HG02885 (cell line): ENCODE measurements at regions not wholly inside any gene's neighbourhood (a gene's known extent, or its start where the extent isn't known, plus 50 kb on each side); places are given as distances from the start of the nearest gene placed in this dataset.

Experiments used
- ATAC-seq: cut with Tn5 transposase; IDR thresholded peaks from one replicate; pipeline ENCODE4 v1.9.1; 2021; ENCODE audit warnings: mild to moderate bottlenecking; ENCODE audit not compliant: unreplicated experiment, poor library complexity

DNA sequence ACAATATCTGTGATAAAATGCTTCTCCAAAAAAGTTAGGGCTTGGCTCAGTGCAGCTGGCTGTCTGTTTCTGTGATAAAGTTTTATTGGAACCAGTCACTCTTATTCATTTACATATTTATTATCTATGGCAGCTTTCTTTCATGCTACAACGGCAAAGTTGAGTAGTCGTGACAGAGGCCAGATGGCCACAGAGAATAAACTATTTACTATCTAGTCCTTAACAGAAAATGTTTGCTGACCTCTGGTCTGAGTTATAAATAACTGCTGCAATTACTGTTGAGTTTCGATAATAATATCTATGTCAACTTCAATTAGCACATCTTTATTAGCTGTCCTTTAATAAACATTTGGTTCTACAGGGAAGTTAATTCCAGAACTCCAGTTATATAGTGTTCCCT, 180.2 kb upstream of the RUNX1 start:
- no peak for ATAC-seq

DNA sequence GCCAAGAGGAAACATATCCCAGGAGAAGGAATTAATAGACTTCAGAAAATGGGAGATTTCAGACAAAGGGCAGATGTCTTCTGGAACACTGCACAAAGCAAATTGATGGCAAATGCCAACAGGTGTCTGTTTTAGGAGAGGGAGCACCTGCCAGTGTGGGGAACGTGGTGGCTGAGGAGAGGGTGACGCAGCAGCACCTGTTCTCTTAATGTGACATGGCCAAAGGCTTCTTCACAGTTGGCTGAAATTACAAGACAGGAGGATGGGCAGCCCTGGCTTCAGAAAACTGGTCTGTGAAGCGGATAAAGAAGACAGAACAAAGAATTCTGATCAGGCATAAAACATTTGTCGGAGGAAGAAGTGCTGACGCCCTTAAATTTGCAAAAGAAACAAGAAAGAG, 178.7 kb upstream of the RUNX1 start:
- ATAC-seq = peak; percentile 28

DNA sequence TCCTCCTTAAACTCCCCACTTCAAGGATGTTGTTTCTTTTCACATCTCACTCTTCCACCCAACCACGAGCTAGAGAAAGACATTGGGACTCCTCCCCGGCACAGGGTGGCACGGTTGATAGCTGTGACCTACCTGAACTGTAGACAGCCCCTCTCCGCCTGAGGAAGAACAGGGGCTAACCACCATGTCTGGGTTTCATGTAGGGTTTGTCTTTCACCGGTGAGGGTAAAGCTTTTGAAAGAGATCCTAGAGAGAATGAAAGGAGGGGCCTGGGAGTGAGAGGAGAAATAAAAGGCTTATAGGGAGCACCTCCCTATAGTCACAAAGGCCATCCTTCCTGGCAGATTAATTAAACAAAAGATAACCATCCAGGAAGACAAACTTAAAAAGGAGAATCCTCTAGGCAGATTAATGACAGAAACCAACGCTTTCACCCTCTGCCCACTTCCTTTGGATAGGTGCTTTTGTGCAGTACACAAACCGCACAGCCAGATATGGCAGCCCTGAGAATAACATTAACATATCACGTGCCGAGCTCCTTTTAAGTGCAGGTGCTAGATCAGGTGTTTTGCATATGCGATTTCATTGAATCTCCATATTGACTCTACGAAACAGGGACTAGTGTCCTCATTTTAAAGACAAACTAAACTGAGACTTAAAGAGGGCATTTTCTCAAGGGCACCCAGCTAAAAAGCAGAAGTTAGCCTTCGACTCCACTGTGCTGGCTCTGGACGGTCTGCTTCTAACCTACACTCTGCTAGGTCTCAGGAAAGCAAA, 178.1 kb upstream of the RUNX1 start:
- ATAC-seq = peak; percentile 75

- no peak for ATAC-seq
These were observed 177.2 kb upstream of the RUNX1 start for GRCh38 chr21:35226328-35226727.

GRCh38 chr21:35225573-35225972, 176.5 kb upstream of the RUNX1 start:
- ATAC-seq = no peak

GRCh38 chr21:35223480-35224156, 174.5 kb upstream of the RUNX1 start:
- no peak for ATAC-seq

- ATAC-seq = peak; percentile 63
These were observed 173.4 kb upstream of the RUNX1 start for GRCh38 chr21:35222541-35222941.

GRCh38 chr21:35222021-35222420, 172.9 kb upstream of the RUNX1 start:
- no peak for ATAC-seq

- ATAC-seq = no peak
These were observed 171.2 kb upstream of the RUNX1 start for GRCh38 chr21:35220301-35220700.

DNA sequence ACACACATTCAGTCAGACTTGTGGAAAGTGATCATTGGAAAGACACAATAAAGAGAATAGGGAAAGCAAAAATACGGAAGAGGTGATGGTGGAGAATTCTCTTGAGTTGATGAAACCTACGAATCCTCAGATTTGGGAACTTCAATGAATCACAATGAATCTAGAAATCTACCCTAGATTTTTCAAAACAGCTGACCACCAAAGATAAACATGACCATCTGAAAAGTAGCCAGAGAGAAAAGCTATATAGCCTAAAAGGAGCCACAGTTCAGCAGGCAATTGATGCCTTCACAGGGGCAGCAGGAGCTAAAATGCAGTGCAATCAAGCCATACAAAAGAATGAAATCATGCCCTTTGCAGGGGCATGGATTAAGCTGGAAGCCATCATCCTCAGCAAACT, 170.6 kb upstream of the RUNX1 start:
- no peak for ATAC-seq

GRCh38 chr21:35219291-35219690, 170.2 kb upstream of the RUNX1 start:
- ATAC-seq = no peak

- ATAC-seq = no peak
These were observed 168.5 kb upstream of the RUNX1 start for GRCh38 chr21:35217504-35218060.

- ATAC-seq = no peak
These were observed 167.9 kb upstream of the RUNX1 start for GRCh38 chr21:35216996-35217395.

GRCh38 chr21:35215870-35216269, 166.8 kb upstream of the RUNX1 start:
- no peak for ATAC-seq

DNA sequence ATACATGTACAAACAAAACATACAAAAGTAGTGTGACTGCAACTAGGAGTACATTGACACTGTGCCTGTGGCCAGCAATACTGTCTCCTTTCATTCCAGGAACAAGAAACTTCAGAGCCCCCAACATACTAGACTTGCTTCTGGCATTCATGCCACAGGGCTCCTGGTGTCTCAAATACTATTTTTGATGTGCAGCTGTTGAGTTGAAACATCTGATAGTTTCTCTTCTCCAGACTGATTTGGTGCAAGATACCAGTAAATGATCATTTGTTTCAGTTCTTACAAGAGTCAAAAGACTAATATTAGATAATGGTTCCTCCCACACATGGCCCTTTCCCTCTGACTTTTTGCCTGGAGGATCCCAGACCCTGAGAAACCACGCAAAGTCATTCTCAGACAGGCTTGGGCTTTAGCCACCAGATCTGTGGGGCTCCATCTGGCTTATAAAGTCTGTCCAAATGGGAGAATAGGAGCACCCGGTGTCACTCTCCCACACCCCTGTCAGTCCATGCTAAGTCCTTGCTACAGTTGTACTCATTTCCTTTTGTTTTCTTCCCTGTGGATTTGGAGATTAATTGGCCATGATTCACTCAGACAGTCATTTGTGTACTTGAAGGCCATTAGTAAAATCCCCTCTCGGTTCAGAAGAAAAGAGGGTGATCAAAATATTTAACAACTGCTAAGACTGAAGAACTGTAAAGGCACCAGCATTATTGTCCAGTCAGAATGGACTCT, 163.5 kb upstream of the RUNX1 start:
- ATAC-seq = no peak

GRCh38 chr21:35211782-35212181, 162.7 kb upstream of the RUNX1 start:
- ATAC-seq = no peak

DNA sequence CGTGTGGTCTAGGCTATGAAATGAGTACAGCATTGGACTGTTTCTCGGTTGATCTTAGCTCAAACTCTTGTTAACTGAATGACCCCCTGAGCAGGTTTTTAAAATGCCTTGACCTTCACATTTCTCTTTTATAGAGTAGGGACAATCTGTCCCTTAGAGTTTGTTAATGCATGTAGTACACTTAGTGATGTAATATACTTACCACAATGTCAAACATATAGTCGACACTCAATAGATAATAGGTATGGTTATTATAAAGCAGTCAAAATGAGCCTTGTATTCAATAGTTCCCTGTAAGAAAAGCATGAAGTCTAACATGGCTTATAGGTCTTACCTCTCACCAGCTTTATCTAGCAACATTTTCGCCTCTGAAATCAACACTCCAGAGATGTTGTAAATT, 161.0 kb upstream of the RUNX1 start:
- ATAC-seq = no peak

DNA sequence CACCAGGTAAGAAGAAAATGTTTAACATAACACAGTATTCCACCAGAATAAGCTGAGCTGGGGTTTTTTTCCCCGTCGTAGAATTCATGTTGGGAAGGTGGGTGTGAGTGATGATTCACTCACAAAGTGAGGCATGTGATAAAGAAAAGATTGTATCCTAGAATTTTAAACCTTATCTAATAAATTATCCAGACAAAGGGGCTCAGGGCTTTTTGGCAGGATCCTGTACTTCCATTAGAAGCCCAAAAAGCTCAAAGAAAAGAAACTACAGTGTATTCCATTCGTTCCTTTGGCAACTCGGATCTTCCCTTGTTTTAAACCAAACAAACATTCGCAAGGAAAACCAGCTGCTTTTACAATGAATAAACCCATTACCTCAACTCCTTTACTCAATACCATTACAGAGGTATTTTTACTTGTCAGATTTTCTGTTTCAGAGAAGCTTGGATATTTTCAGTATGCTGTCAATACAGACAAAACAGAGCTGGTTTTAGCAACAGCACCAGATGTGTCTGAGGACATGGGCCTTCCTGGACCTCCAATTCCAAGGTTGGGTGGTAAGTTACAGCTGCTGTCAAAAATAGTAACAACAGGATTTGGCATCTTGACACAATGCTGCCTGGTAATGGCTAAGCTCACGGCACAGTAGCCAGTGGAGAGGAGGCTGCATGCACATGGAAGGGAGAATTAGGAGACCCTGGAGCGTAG, 159.9 kb upstream of the RUNX1 start:
- no peak for ATAC-seq

GRCh38 chr21:35208104-35208503, 159.0 kb upstream of the RUNX1 start:
- ATAC-seq = no peak

DNA sequence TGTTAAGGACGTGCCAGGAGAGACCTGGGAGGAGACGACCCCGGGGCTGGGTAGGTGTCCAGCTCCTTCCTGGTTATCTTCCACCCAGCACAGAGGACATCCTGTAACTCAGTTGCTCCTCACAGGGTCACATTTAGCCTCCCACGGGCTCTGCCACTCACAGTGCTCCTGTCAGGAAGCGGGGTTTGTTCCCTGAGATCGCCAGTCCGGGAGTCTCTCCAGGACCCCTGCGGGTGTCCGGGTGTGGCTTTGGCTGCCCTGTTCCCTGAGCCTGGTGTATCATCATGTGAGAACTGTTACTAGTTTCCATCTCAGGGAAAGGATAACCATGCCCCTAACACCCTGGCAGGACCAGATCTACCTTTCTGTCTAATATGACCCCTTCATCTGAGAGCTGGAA, 158.2 kb upstream of the RUNX1 start:
- no peak for ATAC-seq
